Stomach (tissue), 8 donors: ENCODE measurements at regions not wholly inside any gene's neighbourhood (a gene's known extent, or its start where the extent isn't known, plus 50 kb on each side); places are given as distances from the start of the nearest gene placed in this dataset.

Source experiments
- DNase-seq, 2 donors: peaks; one replicate each; pipeline versions ENCODE4 v3.0.0 to v3.0.0-alpha.2; 2013 to 2019
- H3K27ac ChIP-seq, 5 donors: fragments of 200-600 bp in 4 of 5; sonication (generic) in 4 of 5; one replicate each; pipeline ENCODE4 v1.5.1; 2013 to 2019; ENCODE audit warnings: mild to moderate bottlenecking in 1 of 5, moderate library complexity in 1 of 5
- H3K27me3 ChIP-seq, 3 donors: fragments of 200-600 bp; sonication (generic); one replicate each; pipeline ENCODE4 v1.5.1; 2017 to 2019; ENCODE audit warnings: mixed run types in 1 of 3
- H3K36me3 ChIP-seq, 4 donors: fragments of 200-600 bp; sonication (generic); 1 replicate in 3 of 4; 2 replicates in 1 of 4; pipeline ENCODE4 v1.5.1; 2016 to 2019
- H3K4me1 ChIP-seq, 4 donors: fragments of 200-600 bp; sonication (generic); one replicate each; pipeline ENCODE4 v1.5.1; 2016 to 2019
- H3K4me3 ChIP-seq, 4 donors: fragments of 200-600 bp; sonication (generic) in 3 of 4; one replicate each; pipeline ENCODE4 v1.5.1; 2016 to 2019; ENCODE audit warnings: mild to moderate bottlenecking in 1 of 4
- H3K9me3 ChIP-seq, 4 donors: fragments of 200-600 bp; sonication (generic); one replicate each; pipeline ENCODE4 v1.5.1; 2016 to 2019
- CTCF ChIP-seq, 7 experiments: fragments of 450-650 bp in 4 of 7; fragments of 200-600 bp in 3 of 7; sonication (generic) in 3 of 7; IDR thresholded peaks; one replicate each; pipeline ENCODE4 v1.5.1; 2016 to 2019; ENCODE audit warnings: antibody characterized with exemption in 7 of 7, control low read depth in 2 of 7, mild to moderate bottlenecking in 1 of 7
- EP300 ChIP-seq: sonication (generic); formaldehyde crosslinking; IDR thresholded peaks from one replicate; pipeline ENCODE4 v1.6.1; 2017; ENCODE audit warnings: antibody characterized with exemption
- POLR2A ChIP-seq, 4 donors: fragments of 450-650 bp; IDR thresholded peaks; one replicate each; pipeline ENCODE4 v1.6.1; 2016; ENCODE audit warnings: antibody characterized with exemption in 4 of 4, control low read depth in 2 of 4, mild to moderate bottlenecking in 1 of 4, moderate library complexity in 1 of 4
- POLR2AphosphoS5 ChIP-seq, 3 donors: sonication (generic); formaldehyde crosslinking; IDR thresholded peaks; one replicate each; pipeline ENCODE4 v1.6.1; 2016; ENCODE audit warnings: antibody characterized with exemption in 3 of 3
- WGBS, 5 donors: extraction: QIAGEN DNeasy Blood & Tissue Kit in 3 of 5; methylation state at CpG; one replicate each; pipeline versions ENCODE4 v1.1.5 to v1.1.7; 2013 to 2018; 5-methylcytosine and 5-hydroxymethylcytosine counted together
- intact Hi-C: fragments of 100-400 bp; cut with DNase I; formaldehyde crosslinking; loops from one replicate; pipeline ENCODE4 v1.15.1; 2023; ENCODE audit warnings: low total_unique reads
- donor health status: healthy with polysubstance abuse.
- donor health status: Bipolar disorder and iron deficiency.
- donor health status: healthy.

DNA sequence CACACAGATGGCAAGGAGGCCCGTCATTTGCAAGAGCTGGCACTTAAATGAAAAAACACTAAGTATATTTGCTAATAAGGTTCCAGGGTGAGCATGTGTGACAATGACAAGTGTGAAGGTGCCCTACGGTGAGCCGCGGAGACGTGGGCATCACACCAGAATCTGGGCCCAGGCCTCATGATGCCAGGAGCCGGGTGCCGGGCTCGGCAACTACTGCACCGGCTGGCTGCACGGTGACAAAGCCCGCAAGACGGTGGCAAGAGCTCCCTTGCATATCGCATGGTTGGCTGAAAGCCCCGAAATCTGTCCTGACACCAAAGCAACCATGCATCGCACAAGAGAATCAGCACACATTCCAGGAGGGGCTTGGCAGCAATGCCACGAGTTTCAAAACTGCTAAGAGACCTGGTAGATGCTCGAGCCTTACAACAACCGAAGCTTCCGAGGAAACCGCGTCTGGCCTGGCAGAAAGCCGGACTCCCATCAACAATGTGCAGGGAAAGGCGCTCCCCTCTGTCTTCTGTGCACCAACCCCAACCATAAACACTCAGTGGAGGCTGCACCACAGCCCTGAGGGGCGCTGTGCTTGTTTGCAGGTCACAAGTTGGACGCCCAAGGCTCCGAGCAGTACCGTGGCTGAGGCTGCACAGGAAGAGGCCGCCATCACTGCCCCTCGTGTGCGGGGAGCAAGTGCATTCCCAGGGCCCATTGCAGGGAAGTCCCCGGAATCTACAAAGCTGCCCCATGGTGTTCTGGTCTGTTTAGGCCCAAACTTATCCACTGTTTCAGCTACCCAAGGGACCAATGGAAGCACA is 339.7 kb downstream of the CTTN start:
- Histone ChIP-seq H3K36me3 (no peaks in the 10 kb centered on the region), H3K4me1 (peaks cover 0 to 10% (median 8%) of the 10 kb centered on the region in 4 donors), H3K27ac (no peak overlapping the region), H3K4me3 (no peak overlapping the region), H3K9me3 (no peaks in the 10 kb centered on the region), H3K27me3 (peaks cover 0 to 12% (median 0%) of the 10 kb centered on the region in 3 donors)
- no peak for TF ChIP-seq POLR2AphosphoS5 (IDR thresholded peaks at IDR 0.05)
- no peak for TF ChIP-seq CTCF (IDR thresholded peaks at IDR 0.05)
- no peak for TF ChIP-seq EP300
- no peak for TF ChIP-seq POLR2A (IDR thresholded peaks at IDR 0.05)
- intact Hi-C loops, result no loop called here
- WGBS, 5 donors, result 92 to 94% (median 92%) methylated on average over 29 to 31 of the region's 31 CpGs
- no peak for DNase-seq

DNA sequence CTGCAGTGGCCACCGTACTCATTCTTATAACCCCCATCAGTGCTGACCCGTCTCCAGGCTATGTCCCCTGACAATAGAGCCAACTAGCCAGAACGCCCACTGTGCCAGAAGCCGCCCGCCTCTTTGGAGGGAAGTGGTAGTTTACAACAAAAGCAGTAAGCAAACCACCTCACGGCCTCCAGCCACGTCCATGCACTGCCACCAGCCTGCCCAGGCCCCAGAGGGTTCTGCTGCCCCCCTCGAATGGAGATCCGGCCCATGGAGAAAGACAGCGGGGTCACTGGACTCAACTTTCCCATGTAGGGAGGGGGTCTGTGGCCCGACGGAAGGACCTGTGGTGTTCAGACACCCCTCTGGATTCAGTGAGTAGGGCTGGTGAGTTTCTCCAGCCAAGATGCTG is 340.3 kb downstream of the CTTN start:
- TF ChIP-seq EP300 (no peak), POLR2AphosphoS5 (IDR thresholded peaks at IDR 0.05) (no peak), CTCF (IDR thresholded peaks at IDR 0.05) (no peak), POLR2A (IDR thresholded peaks at IDR 0.05) (no peak)
- no peak overlapping the region for H3K4me3 ChIP-seq
- peaks cover 0 to 16% (median 0%) of the 10 kb centered on the region in 3 donors for H3K27me3 ChIP-seq
- DNase-seq, result no peak
- H3K36me3 ChIP-seq, result no peaks in the 10 kb centered on the region
- intact Hi-C loops, result no loop called here
- H3K27ac ChIP-seq, result no peak overlapping the region
- no peaks in the 10 kb centered on the region for H3K9me3 ChIP-seq
- peaks cover 0 to 13% (median 11%) of the 10 kb centered on the region in 4 donors for H3K4me1 ChIP-seq
- WGBS, 5 donors, result 86 to 96% (median 94%) methylated on average over 9 to 12 of the region's 12 CpGs

DNA sequence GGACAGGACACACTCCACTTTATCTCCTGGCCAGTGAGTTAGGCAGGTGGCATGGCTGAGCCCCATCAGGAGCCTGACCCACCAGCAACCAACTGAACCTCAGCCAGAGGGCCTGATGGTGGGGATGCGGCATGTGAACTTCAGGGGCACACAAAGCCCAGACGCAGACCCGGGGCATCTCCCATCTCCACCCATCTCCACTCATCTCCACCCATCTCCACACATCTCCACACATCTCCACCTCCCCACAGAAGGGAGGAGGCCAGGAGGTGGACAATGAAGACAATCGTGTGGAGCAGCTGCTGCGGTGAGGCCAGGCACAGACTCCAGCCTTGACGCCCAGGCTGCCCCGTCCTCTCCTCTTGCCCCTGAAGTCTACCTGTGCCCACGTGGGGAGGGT is 340.8 kb downstream of the CTTN start:
- Histone ChIP-seq H3K4me1 (peaks cover 0 to 13% (median 11%) of the 10 kb centered on the region in 4 donors), H3K36me3 (no peaks in the 10 kb centered on the region), H3K27me3 (peaks cover 0 to 21% (median 0%) of the 10 kb centered on the region in 3 donors), H3K4me3 (no peak overlapping the region), H3K9me3 (no peaks in the 10 kb centered on the region), H3K27ac (no peak overlapping the region)
- WGBS, 5 donors, result 89 to 94% (median 92%) methylated on average over 8 of the region's 8 CpGs
- intact Hi-C loops, result no loop called here
- no peak for TF ChIP-seq CTCF (IDR thresholded peaks at IDR 0.05)
- DNase-seq, result no peak

- H3K27me3 ChIP-seq, result peaks cover 0 to 28% (median 0%) of the 10 kb centered on the region in 3 donors
- TF ChIP-seq POLR2A (IDR thresholded peaks at IDR 0.05), result no peak
- TF ChIP-seq EP300, result no peak
- TF ChIP-seq POLR2AphosphoS5 (IDR thresholded peaks at IDR 0.05), result no peak
- no peak for TF ChIP-seq CTCF (IDR thresholded peaks at IDR 0.05)
- 80 to 84% (median 82%) methylated on average over 18 to 20 of the region's 20 CpGs for WGBS, 5 donors
- peaks cover 0 to 13% (median 11%) of the 10 kb centered on the region in 4 donors for H3K4me1 ChIP-seq
- DNase-seq, result no peak
- no peak overlapping the region for H3K27ac ChIP-seq
- no peaks in the 10 kb centered on the region for H3K9me3 ChIP-seq
- intact Hi-C loops, result no loop called here
- H3K4me3 ChIP-seq, result no peak overlapping the region
- H3K36me3 ChIP-seq, result no peaks in the 10 kb centered on the region
Observed at GRCh38 chr11:70739811-70740487, 341.6 kb downstream of the CTTN start.
